Activated naive CD4-positive, alpha-beta T cell treated with anti-CD3 and anti-CD28 coated beads, Interleukin-2, amount 50 U/mL, for 72 hours (primary cell): ENCODE measurements at regions not wholly inside any gene's neighbourhood (a gene's known extent, or its start where the extent isn't known, plus 50 kb on each side); places are given as distances from the start of the nearest gene placed in this dataset.
"Not testable (repeated sequence)": the region's sequence is repeated elsewhere in the genome, so short reads cannot be mapped to it uniquely, and the experiment has no call there.

ENCODE experiments used
- ATAC-seq, 2 donors: fragments of 150-1000 bp; cut with Tn5 transposase; 2 replicates each; pipeline ENCODE4 v1.10.0; 2021; ENCODE audit warnings: mild to moderate bottlenecking in 2 of 2, moderate library complexity in 2 of 2
- DNase-seq, 2 donors: peaks; one replicate each; pipeline ENCODE4 v3.0.0; 2021 to 2022; ENCODE audit warnings: low spot score in 2 of 2
- H3K27ac Mint-ChIP-seq, 2 donors: one replicate each; pipeline ENCODE4 v1.8.0; 2022; ENCODE audit warnings: mild to moderate bottlenecking in 2 of 2, mixed read lengths in 2 of 2
- H3K36me3 Mint-ChIP-seq, 2 donors: one replicate each; pipeline ENCODE4 v1.8.0; 2022; ENCODE audit warnings: mixed read lengths in 2 of 2
- H3K9me3 Mint-ChIP-seq, 2 donors: one replicate each; pipeline ENCODE4 v1.8.0; 2022; ENCODE audit warnings: mixed read lengths in 2 of 2

DNA sequence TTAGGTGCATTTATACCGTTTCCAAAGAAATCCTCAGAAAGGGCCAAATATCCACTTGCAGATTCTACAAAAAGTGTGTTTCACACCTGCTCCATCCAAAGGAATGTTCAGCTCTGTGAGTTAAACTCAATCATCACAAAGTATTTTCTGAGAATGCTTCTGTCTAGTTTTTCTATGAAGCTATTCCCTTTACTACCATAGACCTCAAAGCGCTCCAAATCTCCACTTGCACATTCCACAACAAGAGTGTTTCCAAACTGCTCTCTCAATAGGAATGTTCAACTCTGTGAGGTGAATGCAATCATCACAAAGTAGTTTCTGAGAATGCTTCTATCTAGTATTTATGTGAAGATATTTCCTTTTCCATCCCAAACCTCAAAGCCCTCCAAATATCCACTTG is 412.7 kb upstream of the WSB1 start:
- H3K27ac Mint-ChIP-seq, H3K36me3 Mint-ChIP-seq, H3K9me3 Mint-ChIP-seq, DNase-seq: not testable (repeated sequence)
- peak in 1 of 2 donors; percentile 30 for ATAC-seq

DNA sequence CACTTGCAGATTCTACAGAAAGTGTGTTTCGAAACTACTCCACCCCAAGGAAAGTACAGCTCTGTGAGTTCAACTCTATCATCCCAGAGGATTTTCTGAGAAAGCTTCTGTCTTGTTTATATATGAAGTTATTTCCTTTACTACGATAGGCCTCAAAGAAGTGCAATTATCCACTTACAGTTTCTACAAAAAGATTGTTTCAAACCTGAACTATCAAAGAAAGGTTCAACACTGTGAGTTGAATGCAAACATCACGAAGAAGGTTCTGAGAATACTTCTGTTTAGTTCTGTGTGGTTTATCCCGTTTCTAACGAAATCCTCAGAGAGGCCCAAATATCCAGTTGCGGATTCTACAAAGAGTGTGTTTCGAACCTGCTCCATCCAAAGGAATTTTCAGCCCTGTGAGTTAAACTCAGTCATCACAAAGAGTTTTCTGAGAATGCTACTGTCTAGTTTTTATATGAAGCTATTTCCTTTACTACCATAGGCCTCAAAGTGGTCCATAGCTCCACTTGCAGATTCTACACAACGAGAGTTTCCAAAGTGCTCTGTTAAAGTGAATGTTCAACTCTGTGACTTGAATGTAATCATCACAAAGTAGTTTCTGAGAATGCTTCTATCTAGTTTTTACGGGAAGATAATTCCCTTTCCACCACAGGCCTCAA is 411.7 kb upstream of the WSB1 start:
- not testable (repeated sequence) for H3K9me3 Mint-ChIP-seq, DNase-seq, H3K27ac Mint-ChIP-seq, H3K36me3 Mint-ChIP-seq
- ATAC-seq: peak; percentile 54 to 56

- not testable (repeated sequence) for H3K9me3 Mint-ChIP-seq, DNase-seq, H3K36me3 Mint-ChIP-seq, H3K27ac Mint-ChIP-seq
- peak; percentile 24 to 50 for ATAC-seq
These were observed 409.8 kb upstream of the WSB1 start for GRCh38 chr17:26883878-26884740.

GRCh38 chr17:26884741-26885059 is 409.2 kb upstream of the WSB1 start:
- H3K36me3 Mint-ChIP-seq, H3K9me3 Mint-ChIP-seq, ATAC-seq, H3K27ac Mint-ChIP-seq, DNase-seq: not testable (repeated sequence)

DNA sequence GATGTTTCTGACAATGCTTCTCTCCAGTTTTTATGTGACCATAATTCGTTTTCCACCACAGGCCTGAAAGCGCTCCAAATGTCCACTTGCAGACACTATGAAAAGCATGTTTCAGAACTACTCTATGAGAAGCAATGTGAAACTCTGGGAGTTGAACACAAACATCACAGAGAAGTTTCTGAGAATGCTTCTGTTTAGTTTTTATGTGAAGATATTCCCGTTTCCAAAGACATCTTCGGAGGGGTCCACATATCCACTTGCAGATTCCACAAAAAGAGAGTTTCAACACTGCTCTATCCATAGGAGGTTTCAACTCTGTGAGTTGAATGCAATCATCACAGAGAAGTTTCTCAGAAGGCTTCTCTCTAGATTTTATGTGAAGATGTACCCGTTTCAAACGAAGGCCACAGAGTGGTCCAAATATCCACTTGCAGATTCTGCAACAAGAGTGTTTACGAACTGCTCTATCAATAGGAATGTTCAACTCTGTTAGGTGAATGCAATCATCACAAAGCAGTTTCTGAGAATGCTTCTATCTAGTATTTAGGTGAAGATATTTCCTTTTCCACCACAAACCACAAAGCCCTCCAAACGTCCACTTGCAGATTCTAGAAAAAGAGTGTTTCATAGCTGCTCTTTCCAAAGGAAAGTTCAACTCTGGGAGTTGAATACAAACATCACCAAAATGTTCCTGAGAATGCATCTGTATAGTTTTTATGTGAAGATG is 408.5 kb upstream of the WSB1 start:
- H3K27ac Mint-ChIP-seq, H3K36me3 Mint-ChIP-seq, H3K9me3 Mint-ChIP-seq: not testable (repeated sequence)
- peak in 1 of 2 donors; percentile 23 for ATAC-seq
- peak; percentile 72 to 74 for DNase-seq
